NCI-H1417 (cell line): ENCODE measurements at regions not wholly inside any gene's neighbourhood (a gene's known extent, or its start where the extent isn't known, plus 50 kb on each side); places are given as distances from the start of the nearest gene placed in this dataset.

ENCODE experiments used
- DNase-seq, 3 experiments: peaks; one replicate each; lab custom pipeline; 2025; lab: John Stamatoyannopoulos, UW

DNA sequence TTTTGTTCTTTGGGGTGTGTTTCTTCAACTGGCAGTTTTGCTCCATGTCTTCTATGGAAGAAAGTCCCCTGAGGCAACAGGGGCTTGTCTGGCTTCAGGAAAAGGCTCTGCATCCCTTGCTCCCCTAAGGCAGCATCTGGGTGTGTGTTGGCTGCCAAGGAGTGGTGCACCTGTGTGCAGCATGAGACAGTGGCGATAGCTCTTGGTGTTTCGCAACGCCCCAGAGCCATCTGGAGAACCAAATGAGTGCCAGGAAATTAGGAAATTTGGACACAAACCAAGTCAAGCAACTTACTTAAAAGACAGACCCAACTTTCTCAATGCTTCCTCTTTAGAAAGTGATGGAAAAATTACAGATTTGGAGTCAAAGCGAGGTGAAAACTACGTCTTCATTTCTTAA lies 1044.4 kb upstream of the CNTNAP5 start:
- DNase-seq, result no peak

DNA sequence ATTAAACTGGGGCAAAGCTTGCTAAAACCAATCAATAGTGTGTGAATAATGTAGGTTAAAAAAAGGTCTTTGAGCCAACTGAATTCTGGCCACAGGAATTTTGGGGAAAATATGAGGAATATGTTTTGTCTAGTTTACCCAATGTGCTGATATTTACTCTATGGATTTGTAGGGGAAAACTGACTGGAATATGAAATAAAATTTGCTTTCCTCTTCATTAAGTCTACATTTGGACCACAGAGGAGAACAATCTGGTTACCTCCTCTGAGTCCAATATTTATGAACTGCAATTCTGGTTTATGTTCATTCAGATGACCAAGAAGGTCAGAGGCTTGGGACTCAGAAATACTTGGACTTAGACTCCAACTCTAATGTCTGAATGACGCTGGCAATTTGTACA lies 1042.2 kb upstream of the CNTNAP5 start:
- peak in 1 of 3 experiments; percentile 9 for DNase-seq

DNA sequence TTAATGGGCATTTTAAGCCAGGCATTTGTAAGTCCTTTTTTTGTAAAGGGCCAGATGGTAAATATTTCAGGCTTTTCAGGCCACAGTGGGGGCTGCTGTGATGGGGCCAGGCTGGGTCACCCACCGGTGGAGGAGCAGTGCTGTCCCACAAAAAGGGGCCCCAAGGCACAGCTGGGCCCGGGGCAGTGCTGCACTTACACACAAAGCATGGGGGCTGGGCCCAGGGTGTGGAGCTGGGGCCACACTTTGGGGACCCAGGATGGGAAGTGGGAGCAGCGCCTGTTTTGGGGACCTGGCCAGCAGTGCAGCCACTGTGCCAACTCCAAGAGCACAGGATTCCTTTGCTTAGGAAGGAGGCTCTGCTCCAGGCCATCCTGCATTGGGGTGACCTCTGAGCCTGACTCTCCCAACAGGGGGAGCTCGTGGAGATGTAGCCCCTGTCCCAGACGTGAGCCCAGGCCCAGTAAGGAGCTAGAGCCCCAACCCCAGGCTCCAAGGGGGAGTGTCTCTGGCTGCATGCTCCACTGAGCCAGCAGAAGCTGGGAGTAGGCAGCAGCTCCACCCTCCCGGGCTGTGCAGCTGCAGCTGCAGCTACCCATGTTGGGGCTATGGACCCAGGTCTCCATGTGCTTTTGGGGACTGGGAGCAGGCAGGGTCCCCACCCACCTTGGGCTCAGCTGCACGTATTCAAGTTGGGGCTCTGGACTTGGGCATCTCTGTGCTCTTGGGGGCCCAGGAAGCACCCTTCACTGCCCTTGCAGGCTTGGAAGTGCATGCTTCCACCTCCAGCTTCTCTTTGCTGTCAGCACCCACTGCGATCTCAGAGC lies 1036.5 kb upstream of the CNTNAP5 start:
- DNase-seq, result no peak

DNA sequence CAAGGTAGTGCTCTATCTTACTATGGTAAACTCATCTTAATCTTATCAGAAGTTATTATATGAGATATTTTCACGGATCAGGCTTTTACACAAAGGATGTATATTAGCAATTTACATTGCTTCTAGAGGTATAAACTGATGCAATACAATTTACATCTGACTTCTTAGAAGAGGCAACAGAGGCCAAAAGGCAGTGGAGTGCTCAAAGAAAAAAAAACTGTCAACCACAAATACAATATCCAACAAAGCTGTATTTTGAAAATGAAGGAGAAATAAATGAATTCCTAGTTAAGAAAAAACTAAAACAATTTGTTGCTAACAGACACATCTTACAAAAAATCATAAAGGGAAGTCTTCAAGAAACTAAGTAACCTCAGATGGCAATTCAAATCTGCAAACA lies 1031.5 kb upstream of the CNTNAP5 start:
- no peak for DNase-seq

DNA sequence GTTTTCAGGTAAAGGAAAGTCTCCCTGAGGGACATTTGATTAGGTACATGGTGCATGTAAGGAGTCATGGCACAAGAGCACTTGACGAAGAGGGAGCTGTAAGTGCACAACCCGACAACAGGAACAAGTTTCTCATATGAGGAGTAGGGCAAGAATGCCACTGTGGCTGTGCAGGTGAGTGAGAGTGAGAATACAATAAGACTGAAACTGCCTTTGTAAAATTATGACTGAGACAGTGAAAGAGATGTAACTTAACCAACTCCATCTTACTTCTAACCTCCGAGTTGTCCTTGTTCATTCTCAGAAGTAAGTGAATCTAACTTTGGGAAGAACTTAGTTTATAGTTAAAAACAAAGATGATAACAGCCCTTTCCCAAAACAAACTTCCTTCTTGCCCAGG lies 1025.8 kb upstream of the CNTNAP5 start:
- no peak for DNase-seq

DNA sequence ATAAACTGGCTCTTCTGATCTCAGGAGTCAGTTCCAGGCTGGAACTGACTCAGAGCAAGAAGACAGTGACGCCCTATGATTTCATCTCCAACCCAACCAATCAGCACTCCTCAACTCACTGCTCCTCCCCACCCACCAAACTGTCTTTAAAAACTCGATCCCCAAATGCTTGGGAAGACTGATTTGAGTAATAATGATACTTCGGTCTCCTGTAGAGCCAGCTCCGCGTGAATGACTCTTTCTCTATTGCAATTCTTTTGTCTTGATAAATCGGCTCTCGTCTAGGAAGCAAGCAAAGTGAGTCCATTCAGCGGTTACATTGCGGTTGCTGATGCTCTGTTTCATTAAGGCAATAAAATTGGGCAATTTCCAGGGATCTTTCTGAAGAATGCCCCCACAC lies 1025.3 kb upstream of the CNTNAP5 start:
- no peak for DNase-seq

DNA sequence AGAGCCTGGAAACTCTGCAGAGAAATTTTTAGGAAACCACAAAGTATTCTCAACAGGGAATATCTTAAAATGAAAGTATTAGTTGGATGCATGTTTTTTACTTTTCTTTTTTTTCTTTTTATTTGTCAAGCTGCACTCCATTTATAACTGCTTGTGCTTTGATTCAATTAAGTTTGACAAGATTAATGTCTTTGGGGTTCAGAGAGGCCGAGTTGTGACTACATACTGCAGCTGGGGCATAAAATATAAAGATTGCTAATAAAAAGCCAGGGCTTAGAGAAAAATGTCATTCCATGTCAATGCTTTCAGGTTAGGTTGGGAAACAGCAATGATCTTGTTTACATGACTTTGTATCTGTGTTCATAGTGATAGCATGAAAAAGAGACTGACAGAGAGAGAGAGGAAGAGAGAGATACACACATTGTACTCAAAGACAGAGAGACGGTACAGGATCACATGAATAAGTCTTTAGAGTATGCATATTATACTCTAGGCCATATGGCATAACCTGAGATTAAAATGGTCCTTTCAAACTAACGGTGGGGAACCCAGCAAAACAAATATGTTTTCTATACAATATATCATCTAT lies 1022.3 kb upstream of the CNTNAP5 start:
- DNase-seq, result no peak

DNA sequence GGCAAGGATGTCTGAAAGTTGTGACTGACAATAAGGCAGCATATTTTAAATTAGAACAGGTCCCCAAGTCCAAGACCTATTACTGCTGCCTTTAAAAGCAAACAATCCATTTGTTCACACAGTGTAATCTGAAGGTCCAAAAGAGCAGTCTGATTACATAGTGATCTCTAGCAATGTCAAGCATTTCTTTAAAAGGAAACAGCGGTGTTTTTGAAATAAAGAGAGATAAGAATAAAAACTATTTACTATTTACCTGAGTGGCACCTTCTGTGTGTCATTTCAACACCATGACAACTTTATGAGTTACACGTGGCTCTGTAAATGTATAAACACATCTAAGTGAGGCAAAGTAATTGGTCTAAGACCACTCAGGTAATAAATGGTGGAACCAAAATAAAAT lies 1009.9 kb upstream of the CNTNAP5 start:
- no peak for DNase-seq

DNA sequence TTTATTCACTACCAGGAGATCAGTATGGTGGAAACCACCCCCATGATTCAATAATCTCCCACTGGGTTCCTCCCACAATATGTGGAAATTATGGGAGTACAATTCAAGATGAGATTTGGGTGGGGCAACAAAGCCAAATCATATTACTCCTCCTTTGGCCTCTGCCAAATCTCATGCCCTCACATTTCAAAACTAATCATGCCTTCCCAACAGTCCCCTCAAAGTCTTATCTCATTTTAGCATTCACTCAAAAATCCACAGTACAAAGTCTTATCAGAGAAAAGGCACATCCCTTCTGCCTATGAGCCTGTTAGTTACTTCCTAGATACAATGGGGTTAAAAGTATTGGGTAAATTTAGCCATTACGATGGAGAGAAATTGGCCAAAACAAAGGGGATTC lies 989.5 kb upstream of the CNTNAP5 start:
- DNase-seq, result no peak

DNA sequence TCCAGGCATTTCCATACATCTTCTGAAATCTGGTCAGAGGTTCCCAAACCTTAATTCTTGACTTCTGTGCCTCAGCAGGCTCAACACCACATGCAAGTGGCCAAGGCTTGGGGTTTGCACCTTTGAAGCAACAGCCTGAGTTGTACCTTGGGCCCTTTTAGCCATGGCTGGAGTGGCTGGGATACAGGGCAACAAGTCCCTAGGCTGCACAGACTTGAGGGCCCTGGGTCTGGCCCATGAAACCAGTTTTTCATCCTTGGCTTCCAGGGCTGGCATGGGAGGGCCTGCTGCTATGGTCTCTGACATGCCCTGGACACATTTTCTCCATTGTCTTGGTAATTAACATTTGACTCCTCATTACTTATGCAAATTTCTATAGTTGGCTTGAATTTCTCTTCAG lies 988.8 kb upstream of the CNTNAP5 start:
- DNase-seq, result no peak

DNA sequence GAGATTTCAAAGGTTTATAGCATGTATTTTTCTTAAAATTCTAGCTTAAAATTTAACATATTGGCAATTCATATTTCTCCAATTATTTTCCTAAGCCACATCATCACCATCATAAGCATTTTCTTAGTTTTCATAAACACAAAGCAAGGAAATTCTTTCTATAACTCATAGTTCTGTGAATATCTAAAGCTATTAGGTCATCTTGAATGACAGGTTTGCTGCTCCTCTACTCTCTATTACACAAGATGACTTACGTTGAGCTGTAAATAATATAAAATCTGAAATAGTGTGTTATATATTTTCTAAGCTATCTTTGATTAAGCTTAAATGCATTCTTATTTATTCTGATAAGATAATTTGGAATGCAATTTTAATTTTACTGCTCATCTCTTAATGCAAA lies 984.6 kb upstream of the CNTNAP5 start:
- DNase-seq, result no peak

DNA sequence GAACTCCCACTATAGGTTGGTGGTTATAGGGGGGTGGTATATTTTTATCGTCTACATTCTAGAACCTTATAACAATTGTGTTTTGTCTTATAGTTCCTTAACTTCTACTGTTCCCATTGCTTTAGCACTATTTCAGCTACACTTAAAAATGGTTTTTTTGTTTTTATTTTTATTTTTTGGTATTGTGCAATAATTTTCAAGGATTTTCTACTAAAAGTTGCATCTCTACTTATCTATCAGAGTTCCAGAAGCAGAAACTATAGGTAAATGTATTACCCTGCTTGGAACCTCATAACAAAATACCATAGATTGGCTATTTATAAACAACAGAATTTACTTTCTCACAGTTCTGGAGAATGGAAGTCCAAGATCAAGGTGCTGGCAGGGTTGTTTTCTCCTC lies 981.6 kb upstream of the CNTNAP5 start:
- no peak for DNase-seq

DNA sequence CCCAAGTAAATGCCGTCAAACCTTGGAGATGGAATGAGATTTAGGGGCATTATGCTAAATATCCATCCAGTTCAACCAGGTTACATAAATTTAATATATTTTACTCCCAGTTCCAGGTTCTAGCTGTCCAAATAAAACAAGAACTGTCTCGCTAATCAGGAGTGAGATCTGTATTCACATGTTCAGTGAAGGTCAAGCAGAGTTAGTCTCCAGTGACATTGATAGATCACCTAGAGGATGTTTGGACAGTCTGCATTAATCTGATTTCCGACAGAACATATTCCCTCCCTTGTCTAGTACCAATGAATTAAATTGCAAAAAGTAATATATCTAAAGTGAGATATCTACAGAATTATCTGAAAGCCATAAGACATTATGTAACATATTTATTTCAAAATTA lies 979.4 kb upstream of the CNTNAP5 start:
- DNase-seq, result no peak

DNA sequence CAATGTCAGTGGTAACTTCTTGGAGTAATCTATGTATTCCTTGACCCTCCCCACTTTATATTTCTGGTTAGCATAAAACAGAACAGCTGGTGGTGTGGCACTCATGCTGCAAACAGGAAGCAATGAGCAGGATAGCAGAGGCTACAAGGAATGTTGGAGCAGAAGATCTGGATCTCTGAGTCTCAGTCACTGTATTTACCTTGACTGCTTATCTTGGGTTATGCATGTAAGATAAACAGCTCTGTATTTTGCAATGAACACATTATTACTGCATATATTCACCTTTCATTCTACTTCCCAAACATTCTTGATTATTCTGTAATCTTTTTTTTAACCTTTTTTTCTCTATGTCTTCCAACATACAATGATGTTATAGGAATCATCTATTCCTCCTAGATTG lies 977.9 kb upstream of the CNTNAP5 start:
- no peak for DNase-seq

DNA sequence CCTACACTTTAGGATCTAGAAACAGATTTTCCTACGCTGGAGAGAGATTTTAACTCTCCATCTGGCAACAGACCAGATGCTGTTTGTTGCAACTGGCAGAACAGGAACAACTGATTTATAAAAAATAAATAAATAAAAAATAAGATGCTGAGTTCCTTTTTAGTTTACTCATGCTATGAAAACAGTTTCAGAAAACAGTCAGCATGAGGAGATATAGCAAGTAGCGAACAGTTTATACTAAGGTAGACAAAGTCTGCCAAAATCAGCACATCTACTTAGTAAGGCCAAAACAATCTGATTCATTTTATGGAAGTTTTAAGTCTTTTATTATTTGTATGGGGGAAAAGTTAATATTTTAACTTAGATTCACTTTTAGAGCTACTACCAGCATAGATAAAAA lies 974.0 kb upstream of the CNTNAP5 start:
- DNase-seq, result no peak

DNA sequence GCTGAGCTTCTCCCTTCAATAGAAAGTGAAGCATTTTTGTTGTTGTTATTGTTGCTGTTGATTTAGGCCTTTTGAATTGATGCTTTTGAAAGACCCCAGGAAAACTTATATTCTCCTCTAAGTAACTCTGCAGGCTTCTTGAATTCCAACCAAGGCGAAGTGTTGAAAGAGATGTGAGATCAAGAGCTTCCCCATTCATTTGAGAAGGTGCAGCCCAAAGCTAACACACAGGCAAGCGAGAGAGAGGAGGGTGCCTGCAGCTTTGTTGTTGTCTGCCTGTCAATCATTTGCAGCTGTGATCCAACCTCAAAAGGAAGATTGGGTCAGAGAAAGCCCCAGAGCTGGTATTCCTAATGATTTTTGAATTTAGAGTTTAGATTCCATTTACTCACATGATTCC lies 963.6 kb upstream of the CNTNAP5 start:
- DNase-seq, result no peak

DNA sequence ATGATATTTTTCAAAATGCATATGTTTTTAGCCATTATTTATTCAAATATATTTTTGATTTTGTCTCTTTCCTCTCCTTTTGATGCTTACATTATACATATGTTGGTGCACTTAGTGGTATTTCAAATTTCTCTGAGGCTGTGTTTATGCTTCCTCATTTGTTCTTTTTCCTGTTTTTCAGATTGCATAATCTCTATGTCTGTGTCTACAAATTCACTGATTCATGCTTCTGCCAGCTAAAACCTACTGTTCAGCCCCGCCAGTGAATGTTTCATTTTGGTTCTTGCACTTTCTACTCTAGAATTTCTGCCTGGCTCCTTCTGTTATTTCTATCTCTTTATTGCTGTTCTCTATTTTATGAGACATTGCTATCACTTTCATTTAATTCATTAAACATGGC lies 951.7 kb upstream of the CNTNAP5 start:
- no peak for DNase-seq

DNA sequence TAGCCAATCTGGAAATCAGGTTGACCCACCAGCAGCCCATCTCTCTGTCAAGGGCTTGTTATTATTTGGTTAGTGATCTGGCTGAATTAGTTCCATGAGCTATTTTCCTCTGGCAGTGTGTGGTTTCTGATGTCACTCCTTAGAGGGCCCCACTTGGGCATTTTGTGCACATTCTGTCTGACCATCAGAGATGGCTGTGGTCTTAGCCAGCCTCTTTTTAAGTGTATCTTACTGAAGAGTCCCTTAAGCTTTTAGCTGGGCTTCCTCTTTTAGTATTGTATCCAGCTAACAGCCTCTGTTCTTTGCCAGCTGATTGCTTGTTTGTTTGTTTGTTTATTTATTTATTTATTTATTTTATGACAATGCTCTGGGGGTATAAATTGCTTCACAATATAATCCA lies 951.1 kb upstream of the CNTNAP5 start:
- no peak for DNase-seq

DNA sequence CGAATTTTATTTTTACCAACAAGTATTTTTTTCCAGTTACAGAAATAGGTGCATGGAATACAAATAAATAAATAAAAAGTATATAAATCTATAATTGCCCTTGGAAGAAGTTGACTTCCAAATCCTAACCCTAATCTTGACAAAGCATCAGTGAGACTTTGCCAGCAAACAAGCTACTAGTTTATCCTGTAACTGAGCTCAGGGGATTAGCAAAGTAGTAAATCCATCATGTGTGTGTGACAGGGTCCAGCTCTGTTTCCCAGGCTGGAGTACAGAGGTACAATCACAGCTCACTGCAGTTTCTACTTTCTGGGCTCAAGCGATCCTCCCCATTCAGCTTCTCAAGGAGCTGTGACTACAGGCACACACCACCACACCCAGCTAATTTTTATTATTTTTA lies 948.0 kb upstream of the CNTNAP5 start:
- no peak for DNase-seq

DNA sequence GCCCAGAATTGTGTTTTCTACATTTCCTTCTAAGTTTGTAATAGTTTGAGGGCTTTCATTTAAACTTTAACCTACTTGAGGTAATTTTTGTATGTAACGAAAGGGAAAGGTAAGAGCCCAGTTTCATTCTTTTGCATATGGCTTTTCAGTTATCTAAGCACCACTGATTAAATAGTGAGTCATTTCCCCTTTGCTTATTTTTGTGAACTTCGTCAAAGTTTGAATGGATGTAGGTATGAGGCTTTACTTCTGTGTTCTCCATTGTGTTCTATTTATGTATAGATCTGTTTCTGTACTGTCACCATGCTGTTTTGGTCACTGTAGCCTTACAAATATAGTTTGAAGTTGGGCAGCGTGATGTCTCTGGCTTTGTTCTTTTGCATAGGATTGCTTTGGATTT lies 944.8 kb upstream of the CNTNAP5 start:
- DNase-seq, result no peak

DNA sequence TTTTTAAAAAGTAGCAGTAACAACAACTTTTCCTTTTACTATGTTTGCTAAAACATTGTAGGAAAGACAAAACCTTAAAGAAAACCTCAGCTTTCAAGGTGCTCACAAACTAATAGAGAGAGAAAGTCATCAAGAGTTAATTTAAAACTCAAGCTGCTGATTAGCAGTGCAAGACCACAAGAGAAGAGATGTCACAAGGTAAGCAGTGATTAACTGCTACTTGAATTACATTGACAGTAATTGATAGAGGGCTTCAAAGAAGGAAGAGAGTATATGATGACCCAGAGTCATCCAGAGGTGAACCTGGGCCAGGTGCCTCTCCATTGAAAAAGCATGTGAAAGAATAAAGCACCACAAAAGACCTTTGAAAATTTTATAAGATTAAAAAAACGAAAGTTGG lies 939.6 kb upstream of the CNTNAP5 start:
- peak in 1 of 3 experiments; percentile 14 for DNase-seq

DNA sequence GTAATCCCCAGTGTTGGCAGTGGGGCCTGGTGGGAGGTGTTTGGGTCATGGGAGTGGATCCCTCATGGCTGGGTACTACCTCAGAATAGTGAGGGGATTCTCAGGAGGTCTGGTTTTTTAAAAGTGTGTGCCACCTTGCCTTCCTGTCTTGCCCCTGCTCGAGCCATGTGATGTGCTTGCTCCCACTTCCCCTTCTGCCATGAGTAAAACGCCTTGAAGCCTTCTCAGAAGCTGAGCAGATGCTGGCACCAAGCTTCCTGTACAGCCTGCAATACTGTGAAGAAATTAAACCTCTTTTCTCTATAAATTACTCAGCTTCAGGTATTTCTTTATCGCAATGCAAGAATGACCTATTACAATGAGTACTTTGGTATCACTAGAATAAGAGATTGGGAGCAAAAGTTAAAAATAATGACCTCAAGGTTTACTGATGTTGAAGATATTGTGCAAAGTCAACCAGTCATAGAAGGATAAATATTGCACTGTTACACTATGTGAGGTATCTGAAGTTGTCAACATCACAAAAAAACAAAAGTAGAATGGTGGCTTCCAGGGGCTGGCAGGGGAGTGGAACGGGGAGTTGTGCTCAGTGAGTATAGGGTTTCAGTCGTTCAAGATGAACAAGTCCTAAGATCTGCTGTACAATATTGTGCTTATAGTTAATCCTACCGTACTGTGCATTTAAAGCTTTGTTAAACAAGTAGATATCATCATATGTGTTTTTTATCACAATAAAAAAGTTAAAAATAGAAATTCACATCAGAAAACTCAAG lies 938.3 kb upstream of the CNTNAP5 start:
- no peak for DNase-seq

DNA sequence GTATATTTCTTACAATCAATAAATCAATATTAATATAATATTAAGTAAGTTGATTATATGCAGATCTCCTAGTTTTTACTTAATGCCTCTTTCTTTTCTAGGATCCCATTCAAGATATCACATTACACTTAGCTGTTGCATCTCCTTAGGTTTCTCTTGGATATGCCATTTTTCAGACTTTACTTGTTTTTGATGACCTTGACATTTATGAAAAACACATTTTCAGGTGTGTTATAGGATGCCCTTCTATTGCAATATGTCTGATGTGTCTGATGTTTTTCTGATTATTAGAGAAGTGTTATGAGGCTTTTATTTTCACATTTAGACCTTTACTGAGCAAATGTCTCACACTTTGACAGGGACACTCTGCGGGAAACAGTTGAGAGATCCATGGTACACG lies 933.6 kb upstream of the CNTNAP5 start:
- no peak for DNase-seq
